Transverse colon (tissue), 4 donors: ENCODE measurements at regions not wholly inside any gene's neighbourhood (a gene's known extent, or its start where the extent isn't known, plus 50 kb on each side); places are given as distances from the start of the nearest gene placed in this dataset.

Experiments used
- DNase-seq: peaks from one replicate; pipeline ENCODE4 v3.0.0-alpha.2; 2019
- H3K27ac ChIP-seq, 4 donors: fragments of 200-600 bp; sonication (generic); 2 replicates each; pipeline ENCODE4 v1.5.1; 2016 to 2018; ENCODE audit warnings: inconsistent platforms in 4 of 4
- H3K27me3 ChIP-seq: fragments of 200-600 bp; sonication (generic); 2 replicates; pipeline ENCODE4 v1.5.1; 2017; ENCODE audit warnings: inconsistent platforms
- H3K36me3 ChIP-seq, 4 donors: fragments of 200-600 bp; sonication (generic); 2 replicates each; pipeline ENCODE4 v1.5.1; 2017 to 2019; ENCODE audit warnings: inconsistent platforms in 4 of 4
- H3K4me1 ChIP-seq, 4 donors: fragments of 200-600 bp; sonication (generic); 2 replicates each; pipeline ENCODE4 v1.5.1; 2017 to 2020; ENCODE audit warnings: inconsistent platforms in 4 of 4
- H3K4me3 ChIP-seq, 4 donors: fragments of 200-600 bp; sonication (generic); 1 replicate in 1 of 4; 2 replicates in 3 of 4; pipeline versions ENCODE4 v1.5.1 to v1.6.1; 2017 to 2019; ENCODE audit warnings: inconsistent platforms in 4 of 4
- H3K9me3 ChIP-seq, 2 donors: fragments of 200-600 bp; sonication (generic); 2 replicates each; pipeline ENCODE4 v1.5.1; 2017 to 2019; ENCODE audit warnings: inconsistent platforms in 2 of 2
- EP300 ChIP-seq: sonication (generic); formaldehyde crosslinking; IDR thresholded peaks from one replicate; pipeline ENCODE4 v1.6.1; 2017; ENCODE audit warnings: antibody characterized with exemption, low read depth
- POLR2A ChIP-seq: fragments of 450-650 bp; IDR thresholded peaks from one replicate; pipeline ENCODE4 v1.6.1; 2016; ENCODE audit warnings: antibody characterized with exemption, mild to moderate bottlenecking, moderate library complexity
- POLR2AphosphoS5 ChIP-seq, 3 donors: sonication (generic); formaldehyde crosslinking; IDR thresholded peaks; one replicate each; pipeline ENCODE4 v1.6.1; 2016; ENCODE audit warnings: antibody characterized with exemption in 3 of 3
- WGBS, 2 donors: methylation state at CpG; one replicate each; pipeline ENCODE4 v1.1.5; 2018; ENCODE audit warnings: low coverage in 1 of 2; 5-methylcytosine and 5-hydroxymethylcytosine counted together
- in situ Hi-C, 4 donors: fragments of 200-750 bp; cut with MboI; loops; one replicate each; pipeline versions ENCODE4 v1.15.0 to v1.15.1; 2017; ENCODE audit warnings: low sequenced_read_pairs in 3 of 4, low pct_ligation_motif_present in 1 of 4, low pct_unique_long_range_greater_than_20kb in 1 of 4
- intact Hi-C: fragments of 100-400 bp; cut with DNase I; formaldehyde crosslinking; loops from one replicate; pipeline ENCODE4 v1.15.1; 2023; ENCODE audit warnings: low total_unique reads
- TF ChIP-seq, protein P1 (sequence below), 5 experiments: fragments of 200-600 bp in 3 of 5; fragments of 450-650 bp in 2 of 5; sonication (generic) in 3 of 5; IDR thresholded peaks; 1 replicate in 2 of 5; 2 replicates in 3 of 5; pipeline ENCODE4 v1.5.1; 2016 to 2017; ENCODE audit warnings: antibody characterized with exemption in 5 of 5, inconsistent platforms in 3 of 5, mild to moderate bottlenecking in 2 of 5, moderate library complexity in 1 of 5

DNA sequence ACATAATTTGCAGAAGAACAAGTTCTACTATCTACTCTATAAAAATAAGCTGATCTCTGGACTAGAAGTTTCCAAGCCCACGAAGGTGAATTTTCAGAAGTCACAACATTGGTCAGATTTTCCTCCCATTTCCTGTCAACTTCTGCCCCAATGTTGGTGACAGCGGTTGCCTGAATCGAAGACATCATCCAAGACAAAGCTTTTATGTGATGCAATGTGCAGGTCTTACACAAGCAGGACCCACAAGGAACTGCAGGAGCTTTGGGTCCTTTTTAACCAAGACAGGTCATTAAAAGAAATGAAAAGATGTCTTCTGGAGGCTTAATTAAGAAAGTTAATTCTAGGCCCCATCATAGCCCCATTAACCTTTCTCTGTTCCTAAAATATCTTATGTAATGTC lies 125.6 kb upstream of the BLID start:
- intact Hi-C loops (no loop called here), in situ Hi-C loops (no loop called here)
- Histone ChIP-seq H3K27me3 (no peaks in the 10 kb centered on the region), H3K27ac (no peak overlapping the region), H3K4me1 (no peaks in the 10 kb centered on the region), H3K9me3 (no peaks in the 10 kb centered on the region), H3K4me3 (no peak overlapping the region), H3K36me3 (no peaks in the 10 kb centered on the region)
- WGBS, 2 donors, result 79 to 100% methylated on average over 2 to 3 of the region's 3 CpGs
- DNase-seq, result no peak
- TF ChIP-seq POLR2A, result no peak
- TF ChIP-seq, protein P1, sequence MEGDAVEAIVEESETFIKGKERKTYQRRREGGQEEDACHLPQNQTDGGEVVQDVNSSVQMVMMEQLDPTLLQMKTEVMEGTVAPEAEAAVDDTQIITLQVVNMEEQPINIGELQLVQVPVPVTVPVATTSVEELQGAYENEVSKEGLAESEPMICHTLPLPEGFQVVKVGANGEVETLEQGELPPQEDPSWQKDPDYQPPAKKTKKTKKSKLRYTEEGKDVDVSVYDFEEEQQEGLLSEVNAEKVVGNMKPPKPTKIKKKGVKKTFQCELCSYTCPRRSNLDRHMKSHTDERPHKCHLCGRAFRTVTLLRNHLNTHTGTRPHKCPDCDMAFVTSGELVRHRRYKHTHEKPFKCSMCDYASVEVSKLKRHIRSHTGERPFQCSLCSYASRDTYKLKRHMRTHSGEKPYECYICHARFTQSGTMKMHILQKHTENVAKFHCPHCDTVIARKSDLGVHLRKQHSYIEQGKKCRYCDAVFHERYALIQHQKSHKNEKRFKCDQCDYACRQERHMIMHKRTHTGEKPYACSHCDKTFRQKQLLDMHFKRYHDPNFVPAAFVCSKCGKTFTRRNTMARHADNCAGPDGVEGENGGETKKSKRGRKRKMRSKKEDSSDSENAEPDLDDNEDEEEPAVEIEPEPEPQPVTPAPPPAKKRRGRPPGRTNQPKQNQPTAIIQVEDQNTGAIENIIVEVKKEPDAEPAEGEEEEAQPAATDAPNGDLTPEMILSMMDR (IDR thresholded peaks at IDR 0.05), result no peak
- no peak for TF ChIP-seq POLR2AphosphoS5 (IDR thresholded peaks at IDR 0.05)
- no peak for TF ChIP-seq EP300

DNA sequence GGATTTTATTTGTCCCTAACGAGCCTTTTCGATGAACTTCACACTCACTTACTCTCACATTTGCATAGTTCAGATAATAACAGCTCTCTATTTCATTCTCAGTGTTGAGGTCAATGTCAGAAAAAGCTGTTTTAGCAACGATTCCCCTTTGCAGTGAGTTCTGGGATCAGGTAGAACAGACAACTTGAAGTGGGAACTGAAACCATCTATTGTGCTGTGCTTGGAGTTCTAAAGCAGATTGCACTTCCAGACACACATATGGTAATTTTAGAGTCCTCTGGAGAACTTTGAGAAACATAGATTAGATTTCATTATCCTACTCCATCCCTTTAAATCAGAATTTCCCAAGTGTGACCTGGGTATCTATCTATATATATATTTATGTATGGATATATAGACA lies 124.6 kb upstream of the BLID start:
- WGBS, 2 donors, result 69 to 100% methylated on average over 2 to 3 of the region's 3 CpGs
- Histone ChIP-seq H3K9me3 (no peaks in the 10 kb centered on the region), H3K36me3 (no peaks in the 10 kb centered on the region), H3K4me3 (no peak overlapping the region), H3K27ac (no peak overlapping the region), H3K27me3 (no peaks in the 10 kb centered on the region), H3K4me1 (peaks cover 0 to 2% (median 0%) of the 10 kb centered on the region in 4 donors)
- TF ChIP-seq, protein P1 (IDR thresholded peaks at IDR 0.05), result no peak
- no peak for TF ChIP-seq EP300
- no peak for TF ChIP-seq POLR2AphosphoS5 (IDR thresholded peaks at IDR 0.05)
- TF ChIP-seq POLR2A, result no peak
- in situ Hi-C loops (no loop called here), intact Hi-C loops (no loop called here)
- DNase-seq, result no peak

DNA sequence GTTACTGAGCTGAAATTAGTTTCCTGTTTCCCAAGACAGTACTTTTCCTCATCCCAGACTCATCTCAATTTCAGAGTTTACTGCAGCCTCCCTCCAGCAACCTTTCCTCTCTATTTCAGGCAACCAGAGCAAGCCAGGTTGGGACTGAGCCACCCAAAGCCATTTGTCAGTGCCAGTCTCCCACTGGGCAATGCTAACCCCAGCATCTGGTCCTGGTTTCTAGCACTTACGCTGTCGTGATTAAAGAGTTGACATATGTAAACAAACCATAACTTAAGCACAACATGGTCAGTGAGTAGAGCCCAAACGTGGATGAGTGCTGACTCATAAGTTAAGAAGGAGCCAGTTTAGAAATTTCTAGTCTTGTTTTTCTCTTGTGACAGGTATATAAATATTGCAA lies 119.6 kb upstream of the BLID start:
- no peaks in the 10 kb centered on the region for H3K27me3 ChIP-seq
- peak; percentile 71 to 77 (median 76) for TF ChIP-seq POLR2AphosphoS5 (IDR thresholded peaks at IDR 0.05)
- no peak for TF ChIP-seq POLR2A
- TF ChIP-seq, protein P1 (IDR thresholded peaks at IDR 0.05), result no peak
- TF ChIP-seq EP300, result no peak
- DNase-seq, result no peak
- peak overlapping the region in 2 of 4 donors; percentile 29 to 44 for H3K27ac ChIP-seq
- no peak overlapping the region for H3K4me3 ChIP-seq
- no peaks in the 10 kb centered on the region for H3K9me3 ChIP-seq
- intact Hi-C loops, result no loop called here
- no peaks in the 10 kb centered on the region for H3K36me3 ChIP-seq
- 17 to 24% methylated on average over 1 to 3 of the region's 3 CpGs for WGBS, 2 donors
- peaks cover 0 to 8% (median 0%) of the 10 kb centered on the region in 4 donors for H3K4me1 ChIP-seq
- in situ Hi-C loops, result no loop called here

DNA sequence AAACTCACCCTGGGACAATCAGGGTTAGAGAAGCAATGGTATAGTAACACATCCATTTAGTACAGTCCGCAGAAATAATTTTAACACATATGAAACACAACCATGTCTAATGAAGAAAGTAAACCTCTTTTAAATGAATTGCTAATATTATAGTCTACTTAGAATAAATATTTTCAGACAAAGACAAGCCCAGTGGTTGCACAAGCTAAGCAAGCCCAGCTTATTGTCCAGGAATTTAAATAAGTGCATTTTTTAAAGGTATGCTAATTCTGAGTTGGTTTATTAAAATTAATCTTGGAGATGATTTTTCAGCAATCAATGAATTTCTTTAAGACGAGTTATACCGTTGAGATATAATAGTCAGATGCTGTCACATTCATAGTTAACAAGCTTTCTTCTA lies 118.8 kb upstream of the BLID start:
- Histone ChIP-seq H3K36me3 (no peaks in the 10 kb centered on the region), H3K9me3 (no peaks in the 10 kb centered on the region), H3K27me3 (no peaks in the 10 kb centered on the region), H3K4me1 (peaks cover 0 to 8% (median 0%) of the 10 kb centered on the region in 4 donors), H3K4me3 (no peak overlapping the region), H3K27ac (no peak overlapping the region)
- 92 to 93% methylated on average over 3 of the region's 3 CpGs for WGBS, 2 donors
- DNase-seq, result no peak
- no peak for TF ChIP-seq POLR2AphosphoS5 (IDR thresholded peaks at IDR 0.05)
- TF ChIP-seq, protein P1 (IDR thresholded peaks at IDR 0.05), result no peak
- TF ChIP-seq POLR2A, result no peak
- no peak for TF ChIP-seq EP300
- intact Hi-C loops (no loop called here), in situ Hi-C loops (no loop called here)
